WTC11 (cell line): ENCODE measurements at regions not wholly inside any gene's neighbourhood (a gene's known extent, or its start where the extent isn't known, plus 50 kb on each side); places are given as distances from the start of the nearest gene placed in this dataset.

ENCODE experiments used
- ATAC-seq: fragments of 200-7000 bp; cut with Tn5 transposase; 2 replicates; pipeline ENCODE4 v1.10.0; 2021; ENCODE audit warnings: mild to moderate bottlenecking, moderate library complexity
- CTCF ChIA-PET: fragments of 300-600 bp; sonication (Branson Sonifier 250); formaldehyde crosslinking; loops from one replicate; lab custom pipeline; 2021; ENCODE audit warnings: antibody characterized with exemption; lab: Charles Lee
- POLR2A ChIA-PET: fragments of 350-600 bp; sonication (Branson Sonifier 250); formaldehyde crosslinking; loops from one replicate; lab custom pipeline; 2021; ENCODE audit warnings: antibody characterized with exemption; lab: Charles Lee
- DNase-seq: peaks from one replicate; pipeline ENCODE4 v3.0.0; 2021; ENCODE audit warnings: low spot score
- H3K27ac Mint-ChIP-seq: 2 replicates; pipeline ENCODE4 v1.8.0; 2021; ENCODE audit warnings: mixed read lengths
- H3K27me3 Mint-ChIP-seq: 2 replicates; pipeline ENCODE4 v1.8.0; 2021; ENCODE audit warnings: low read depth, mild to moderate bottlenecking, moderate library complexity, mixed read lengths
- H3K36me3 Mint-ChIP-seq: 2 replicates; pipeline ENCODE4 v1.8.0; 2021; ENCODE audit warnings: mixed read lengths
- H3K4me1 Mint-ChIP-seq: 2 replicates; pipeline ENCODE4 v1.8.0; 2022; ENCODE audit warnings: mixed read lengths
- H3K4me3 Mint-ChIP-seq: 2 replicates; pipeline ENCODE4 v1.8.0; 2021; ENCODE audit warnings: mild to moderate bottlenecking, moderate library complexity, mixed read lengths
- H3K9me3 Mint-ChIP-seq: 2 replicates; pipeline ENCODE4 v1.8.0; 2021; ENCODE audit warnings: mixed read lengths
- ATF1 ChIP-seq: sonication (generic); formaldehyde crosslinking; IDR thresholded peaks from 2 replicates; pipeline ENCODE4 v1.8.1; 2023; ENCODE audit warnings: mild to moderate bottlenecking, moderate library complexity, missing genetic modification reagents
- ATF6 ChIP-seq: sonication (generic); formaldehyde crosslinking; IDR thresholded peaks from 2 replicates; pipeline ENCODE4 v1.8.1; 2023; ENCODE audit warnings: mild to moderate bottlenecking, missing genetic modification reagents
- CDX4 ChIP-seq: fragments of 250-450 bp; sonication (Bioruptor Pico); IDR thresholded peaks from 2 replicates; pipeline ENCODE4 v1.9.0; 2021; ENCODE audit warnings: moderate library complexity, mild to moderate bottlenecking, inconsistent platforms, borderline replicate concordance
- E2F1 ChIP-seq: sonication (generic); formaldehyde crosslinking; IDR thresholded peaks from 2 replicates; pipeline ENCODE4 v1.8.0; 2022; ENCODE audit warnings: mild to moderate bottlenecking, missing genetic modification reagents
- E2F4 ChIP-seq: sonication (generic); formaldehyde crosslinking; IDR thresholded peaks from 2 replicates; pipeline ENCODE4 v1.8.1; 2022; ENCODE audit warnings: low read depth, mild to moderate bottlenecking, moderate library complexity, missing genetic modification reagents, borderline replicate concordance
- ELF4 ChIP-seq: sonication (generic); formaldehyde crosslinking; IDR thresholded peaks from 2 replicates; pipeline ENCODE4 v1.8.1; 2022; ENCODE audit warnings: low read depth, mild to moderate bottlenecking, moderate library complexity, missing genetic modification reagents
- EMX1 ChIP-seq: fragments of 250-450 bp; sonication (Bioruptor Pico); IDR thresholded peaks from 2 replicates; pipeline ENCODE4 v1.8.0; 2021; ENCODE audit warnings: mild to moderate bottlenecking
- FOXJ3 ChIP-seq: sonication (generic); formaldehyde crosslinking; IDR thresholded peaks from 2 replicates; pipeline ENCODE4 v1.9.0; 2021; ENCODE audit warnings: missing genetic modification reagents, mild to moderate bottlenecking, borderline replicate concordance
- GTF2I ChIP-seq: fragments of 250-450 bp; sonication (Bioruptor Pico); conservative IDR thresholded peaks from 2 replicates; pipeline ENCODE4 v1.4.0; 2021; ENCODE audit warnings: mild to moderate bottlenecking
- IRF1 ChIP-seq: sonication (generic); formaldehyde crosslinking; IDR thresholded peaks from 2 replicates; pipeline ENCODE4 v1.8.0; 2023; ENCODE audit warnings: missing genetic modification reagents
- JUN ChIP-seq: sonication (generic); formaldehyde crosslinking; IDR thresholded peaks from 2 replicates; pipeline ENCODE4 v1.8.0; 2023; ENCODE audit warnings: mild to moderate bottlenecking, missing genetic modification reagents
- MAX ChIP-seq: sonication (generic); formaldehyde crosslinking; IDR thresholded peaks from 2 replicates; pipeline ENCODE4 v1.8.0; 2022; ENCODE audit warnings: mild to moderate bottlenecking, missing genetic modification reagents
- MLX ChIP-seq: sonication (generic); formaldehyde crosslinking; IDR thresholded peaks from 2 replicates; pipeline ENCODE4 v1.8.1; 2023; ENCODE audit warnings: mild to moderate bottlenecking, missing genetic modification reagents, moderate library complexity
- MYBL2 ChIP-seq: sonication (generic); formaldehyde crosslinking; IDR thresholded peaks from 2 replicates; pipeline ENCODE4 v1.8.1; 2023; ENCODE audit warnings: mild to moderate bottlenecking, moderate library complexity, missing genetic modification reagents
- NFATC4 ChIP-seq: fragments of 250-450 bp; sonication (Bioruptor Pico); IDR thresholded peaks from 2 replicates; pipeline ENCODE4 v1.9.0; 2021; ENCODE audit warnings: mild to moderate bottlenecking
- NFYB ChIP-seq: sonication (generic); formaldehyde crosslinking; conservative IDR thresholded peaks from 2 replicates; pipeline ENCODE4 v1.8.0; 2022; ENCODE audit warnings: low read depth, missing genetic modification reagents
- PREB ChIP-seq: sonication (generic); formaldehyde crosslinking; IDR thresholded peaks from 2 replicates; pipeline ENCODE4 v1.8.1; 2022; ENCODE audit warnings: mild to moderate bottlenecking, missing genetic modification reagents, moderate library complexity, borderline replicate concordance
- PRRX2 ChIP-seq: fragments of 250-450 bp; sonication (Bioruptor Pico); IDR thresholded peaks from 2 replicates; pipeline ENCODE4 v1.8.0; 2021; ENCODE audit warnings: mild to moderate bottlenecking
- RELA ChIP-seq: sonication (generic); formaldehyde crosslinking; IDR thresholded peaks from 2 replicates; pipeline ENCODE4 v1.8.1; 2022; ENCODE audit warnings: missing genetic modification reagents, mild to moderate bottlenecking, borderline replicate concordance
- RORB ChIP-seq: fragments of 250-450 bp; sonication (Bioruptor Pico); IDR thresholded peaks from 2 replicates; pipeline ENCODE4 v1.9.0; 2021; ENCODE audit warnings: mild to moderate bottlenecking
- SMAD3 ChIP-seq: sonication (generic); formaldehyde crosslinking; IDR thresholded peaks from 2 replicates; pipeline ENCODE4 v1.8.0; 2022; ENCODE audit warnings: missing genetic modification reagents, mild to moderate bottlenecking, borderline replicate concordance
- TEAD1 ChIP-seq: sonication (generic); formaldehyde crosslinking; IDR thresholded peaks from 2 replicates; pipeline ENCODE4 v1.8.0; 2022; ENCODE audit warnings: mild to moderate bottlenecking, missing genetic modification reagents
- ZBTB43 ChIP-seq: sonication (generic); formaldehyde crosslinking; IDR thresholded peaks from 2 replicates; pipeline ENCODE4 v1.8.1; 2023; ENCODE audit warnings: mild to moderate bottlenecking, missing genetic modification reagents
- ZNF263 ChIP-seq: sonication (generic); formaldehyde crosslinking; IDR thresholded peaks from 2 replicates; pipeline ENCODE4 v1.8.1; 2022; ENCODE audit warnings: low read depth, mild to moderate bottlenecking, moderate library complexity, missing genetic modification reagents
- ZNF416 ChIP-seq: fragments of 250-450 bp; sonication (Bioruptor Pico); IDR thresholded peaks from 2 replicates; pipeline ENCODE4 v1.9.0; 2021; ENCODE audit warnings: mild to moderate bottlenecking, inconsistent platforms

GRCh38 chr20:51301026-51301425 is 241.5 kb downstream of the NFATC2 start:
- ATAC-seq (no peak), DNase-seq (no peak)
- Mint-ChIP-seq H3K9me3 (peaks cover 53% of the 10 kb centered on the region), H3K27me3 (peaks cover 4% of the 10 kb centered on the region; the same call in 1 of the 2 replicates), H3K27ac (no peak overlapping the region), H3K36me3 (peaks cover 57% of the 10 kb centered on the region), H3K4me1 (peaks cover 22% of the 10 kb centered on the region), H3K4me3 (no peak overlapping the region)
- CTCF ChIA-PET: no interaction called here
- TF ChIP-seq IRF1 (CRISPR knock-in tag) (no peak), MAX (CRISPR knock-in tag) (no peak), FOXJ3 (CRISPR knock-in tag) (no peak), RORB (CRISPR knock-in tag) (no peak), E2F1 (no peak), SMAD3 (CRISPR knock-in tag) (no peak), TEAD1 (CRISPR knock-in tag) (no peak), PREB (CRISPR knock-in tag) (no peak), MLX (CRISPR knock-in tag) (no peak), ZBTB43 (no peak), JUN (CRISPR knock-in tag) (no peak), RELA (CRISPR knock-in tag) (no peak), CDX4 (CRISPR knock-in tag) (no peak), E2F4 (no peak), PRRX2 (CRISPR knock-in tag) (no peak), ZNF263 (CRISPR knock-in tag) (no peak), MYBL2 (CRISPR knock-in tag) (no peak), ZNF416 (CRISPR knock-in tag) (no peak), NFATC4 (CRISPR knock-in tag) (no peak), GTF2I (CRISPR knock-in tag) (no peak)
- POLR2A ChIA-PET: no interaction called here

- no peak for TF ChIP-seq EMX1 (CRISPR knock-in tag)
- no peak for TF ChIP-seq ELF4
- peak; percentile 71; the same call in 1 of the 2 replicates for TF ChIP-seq GTF2I (CRISPR knock-in tag)
- no peak for TF ChIP-seq ATF1 (CRISPR knock-in tag)
- no peak for TF ChIP-seq NFYB (CRISPR knock-in tag)
- no peak for TF ChIP-seq ATF6
- ChIA-PET POLR2A (no interaction called here), CTCF (no interaction called here)
- Mint-ChIP-seq H3K27ac (no peak overlapping the region), H3K9me3 (peaks cover 53% of the 10 kb centered on the region), H3K4me3 (no peak overlapping the region), H3K36me3 (peaks cover 55% of the 10 kb centered on the region), H3K27me3 (peaks cover 4% of the 10 kb centered on the region; the same call in 1 of the 2 replicates), H3K4me1 (peaks cover 13% of the 10 kb centered on the region)
- DNase-seq (no peak), ATAC-seq (no peak)
Measured at GRCh38 chr20:51300104-51300503, 242.4 kb downstream of the NFATC2 start.
